ENCODE measurements at regions not wholly inside any gene's neighbourhood (a gene's known extent, or its start where the extent isn't known, plus 50 kb on each side); places are given as distances from the start of the nearest gene placed in this dataset.

GRCh38 chr14:104395276-104395675 lies 184.3 kb upstream of the C14orf180 start:
- DNase-seq (ENCODE audit: low read depth): no peak
- TF ChIP-seq, protein P1, sequence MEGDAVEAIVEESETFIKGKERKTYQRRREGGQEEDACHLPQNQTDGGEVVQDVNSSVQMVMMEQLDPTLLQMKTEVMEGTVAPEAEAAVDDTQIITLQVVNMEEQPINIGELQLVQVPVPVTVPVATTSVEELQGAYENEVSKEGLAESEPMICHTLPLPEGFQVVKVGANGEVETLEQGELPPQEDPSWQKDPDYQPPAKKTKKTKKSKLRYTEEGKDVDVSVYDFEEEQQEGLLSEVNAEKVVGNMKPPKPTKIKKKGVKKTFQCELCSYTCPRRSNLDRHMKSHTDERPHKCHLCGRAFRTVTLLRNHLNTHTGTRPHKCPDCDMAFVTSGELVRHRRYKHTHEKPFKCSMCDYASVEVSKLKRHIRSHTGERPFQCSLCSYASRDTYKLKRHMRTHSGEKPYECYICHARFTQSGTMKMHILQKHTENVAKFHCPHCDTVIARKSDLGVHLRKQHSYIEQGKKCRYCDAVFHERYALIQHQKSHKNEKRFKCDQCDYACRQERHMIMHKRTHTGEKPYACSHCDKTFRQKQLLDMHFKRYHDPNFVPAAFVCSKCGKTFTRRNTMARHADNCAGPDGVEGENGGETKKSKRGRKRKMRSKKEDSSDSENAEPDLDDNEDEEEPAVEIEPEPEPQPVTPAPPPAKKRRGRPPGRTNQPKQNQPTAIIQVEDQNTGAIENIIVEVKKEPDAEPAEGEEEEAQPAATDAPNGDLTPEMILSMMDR (conservative IDR thresholded peaks at IDR 0.05; ENCODE audit: low read length): no peak
- no peak overlapping the region for H3K4me3 ChIP-seq (ENCODE audit: low read length)

DNA sequence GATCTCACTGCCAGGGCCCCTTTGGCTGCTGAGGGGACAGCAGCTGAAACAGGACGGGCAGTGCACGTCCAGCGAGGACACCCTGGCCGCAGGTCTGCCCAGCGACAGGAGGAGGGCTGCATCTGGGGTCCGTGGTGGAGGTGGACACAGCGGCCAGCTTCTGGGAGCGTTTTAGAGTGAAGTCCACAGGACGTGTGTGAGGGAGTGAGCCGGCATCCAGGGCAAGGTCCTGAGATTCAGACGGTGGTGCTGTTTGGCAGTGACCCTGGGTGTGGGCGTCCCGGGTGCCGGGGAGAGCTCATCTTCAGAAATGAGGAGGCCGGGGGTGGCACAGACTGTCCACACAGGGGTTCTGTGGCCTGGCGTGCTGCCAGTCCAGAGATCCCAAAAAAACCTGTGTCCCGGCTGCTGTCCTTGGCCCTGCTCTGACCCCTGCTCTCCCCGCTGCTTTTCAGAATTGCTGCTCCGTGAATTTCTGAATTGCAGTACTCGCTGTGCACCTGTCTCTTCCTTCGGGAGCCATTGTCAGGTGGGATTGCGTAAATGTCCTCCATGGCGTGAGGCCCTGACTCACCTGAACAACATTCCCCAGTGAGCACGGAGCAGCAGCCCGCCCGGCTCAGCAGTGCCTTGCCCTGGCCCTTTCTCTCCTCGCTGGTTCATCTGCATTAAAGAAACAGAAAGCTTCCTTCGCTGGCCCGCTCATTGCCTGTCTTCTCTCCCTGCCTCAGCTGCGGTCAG lies 183.5 kb upstream of the C14orf180 start:
- no peak overlapping the region for H3K4me3 ChIP-seq (ENCODE audit: low read length)
- TF ChIP-seq, protein P1 (conservative IDR thresholded peaks at IDR 0.05; ENCODE audit: low read length): no peak
- DNase-seq (ENCODE audit: low read depth): no peak

DNA sequence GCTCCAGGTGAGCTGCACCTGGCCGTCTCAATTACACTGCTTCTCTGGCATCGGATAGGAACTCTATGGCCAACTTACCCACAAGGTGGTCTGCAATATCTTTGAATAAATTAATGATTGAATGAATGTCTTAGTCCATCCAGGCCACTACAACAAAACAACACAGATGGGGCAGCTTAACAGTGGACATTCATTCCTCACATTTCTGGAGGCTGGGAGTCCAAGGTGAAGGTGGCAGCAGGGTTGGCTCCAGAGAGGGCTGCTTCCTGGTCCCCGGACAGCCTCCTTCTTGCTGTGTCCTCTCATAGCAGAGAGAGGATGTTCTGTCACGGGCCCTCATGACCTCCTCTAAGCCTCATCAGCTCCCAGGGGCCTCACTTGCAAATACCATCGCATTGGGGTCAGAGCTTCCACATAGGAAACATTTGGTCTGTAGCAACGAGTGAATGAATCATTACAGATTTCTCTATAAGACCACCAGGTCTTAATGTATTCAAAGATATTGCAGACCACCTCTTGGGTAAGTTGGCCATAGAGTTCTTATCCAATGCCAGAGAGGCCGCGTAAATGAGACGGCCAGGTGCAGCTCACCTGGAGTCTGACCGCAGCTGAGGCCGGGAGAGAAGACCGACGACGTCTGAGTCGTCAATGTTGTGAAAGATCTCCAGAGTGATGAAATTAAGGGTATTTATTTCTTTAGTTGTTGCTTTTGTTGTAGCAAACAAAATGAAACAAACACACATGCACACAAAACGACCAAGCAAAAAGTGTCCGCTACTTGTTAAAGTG lies 182.7 kb upstream of the C14orf180 start:
- no peak for DNase-seq (ENCODE audit: low read depth)
- TF ChIP-seq, protein P1 (conservative IDR thresholded peaks at IDR 0.05; ENCODE audit: low read length): no peak
- no peak overlapping the region for H3K4me3 ChIP-seq (ENCODE audit: low read length)

DNA sequence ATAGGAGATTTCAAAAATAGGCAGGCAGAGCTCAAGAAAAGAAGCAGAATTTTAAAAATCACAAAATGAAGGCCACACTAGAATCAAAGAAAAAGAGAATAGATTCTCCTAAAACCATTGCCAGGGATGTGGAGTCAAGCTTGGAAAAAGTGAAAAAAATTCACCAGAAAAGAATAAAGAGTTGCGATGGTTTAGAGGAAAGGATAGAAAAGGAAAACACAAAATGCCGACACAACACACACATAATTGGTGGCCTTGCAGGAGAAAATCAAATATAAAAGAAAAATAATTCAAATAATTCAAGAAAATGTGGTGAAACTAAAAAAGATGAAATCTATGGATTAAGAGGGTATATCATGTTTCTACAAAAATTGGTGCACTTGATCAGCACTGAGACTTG lies 181.6 kb upstream of the C14orf180 start:
- H3K4me3 ChIP-seq (ENCODE audit: low read length): no peak overlapping the region
- TF ChIP-seq, protein P1 (conservative IDR thresholded peaks at IDR 0.05; ENCODE audit: low read length): no peak
- no peak for DNase-seq (ENCODE audit: low read depth)

- H3K4me3 ChIP-seq (ENCODE audit: low read length): no peak overlapping the region
- DNase-seq (ENCODE audit: low read depth): no peak
- TF ChIP-seq, protein P1 (conservative IDR thresholded peaks at IDR 0.05; ENCODE audit: low read length): no peak
Measured at GRCh38 chr14:104398656-104399055, 180.9 kb upstream of the C14orf180 start.

- no peak for DNase-seq (ENCODE audit: low read depth)
- TF ChIP-seq, protein P1 (conservative IDR thresholded peaks at IDR 0.05; ENCODE audit: low read length): no peak
Measured at GRCh38 chr14:104399432-104400155, 180.0 kb upstream of the C14orf180 start.

More at GRCh38 chr14:104399432-104400155, 180.0 kb upstream of the C14orf180 start:
- no peak overlapping the region for H3K4me3 ChIP-seq (ENCODE audit: low read length)

Measured in AG10803 (cell line).